SH-SY5Y (cell line): ENCODE measurements at regions not wholly inside any gene's neighbourhood (a gene's known extent, or its start where the extent isn't known, plus 50 kb on each side); places are given as distances from the start of the nearest gene placed in this dataset.

ENCODE experiments used
- GATA2 ChIP-seq: IDR thresholded peaks from 2 replicates; pipeline ENCODE4 v1.6.1; 2011; ENCODE audit warnings: mild to moderate bottlenecking, low read depth, low read length
- GATA3 ChIP-seq: IDR thresholded peaks from 2 replicates; pipeline ENCODE4 v1.6.1; 2011; ENCODE audit warnings: low read depth, mild to moderate bottlenecking, low read length, moderate library complexity

DNA sequence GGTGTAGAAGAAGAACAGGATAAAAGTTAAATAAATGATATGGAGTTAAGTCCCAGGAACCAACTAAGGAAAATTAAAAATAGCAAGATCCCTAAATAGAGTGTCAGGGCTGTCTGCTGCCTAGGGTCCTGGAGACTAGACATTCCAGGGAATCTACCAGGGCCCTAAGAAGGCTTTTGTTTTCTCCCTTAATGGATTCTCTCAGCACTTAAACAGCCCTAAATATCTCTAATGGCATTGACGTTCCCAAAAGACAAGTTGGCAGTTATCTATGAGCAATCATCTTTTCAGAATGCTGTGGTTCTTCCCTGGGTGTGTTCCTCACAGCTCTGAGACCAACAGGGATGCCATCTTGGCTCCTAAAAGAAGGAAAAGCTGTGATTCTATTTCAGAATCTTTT, 616.3 kb downstream of the EPHA4 start:
- TF ChIP-seq GATA3 (no peak), GATA2 (no peak)
